ENCODE measurements at regions not wholly inside any gene's neighbourhood (a gene's known extent, or its start where the extent isn't known, plus 50 kb on each side); places are given as distances from the start of the nearest gene placed in this dataset.

DNA sequence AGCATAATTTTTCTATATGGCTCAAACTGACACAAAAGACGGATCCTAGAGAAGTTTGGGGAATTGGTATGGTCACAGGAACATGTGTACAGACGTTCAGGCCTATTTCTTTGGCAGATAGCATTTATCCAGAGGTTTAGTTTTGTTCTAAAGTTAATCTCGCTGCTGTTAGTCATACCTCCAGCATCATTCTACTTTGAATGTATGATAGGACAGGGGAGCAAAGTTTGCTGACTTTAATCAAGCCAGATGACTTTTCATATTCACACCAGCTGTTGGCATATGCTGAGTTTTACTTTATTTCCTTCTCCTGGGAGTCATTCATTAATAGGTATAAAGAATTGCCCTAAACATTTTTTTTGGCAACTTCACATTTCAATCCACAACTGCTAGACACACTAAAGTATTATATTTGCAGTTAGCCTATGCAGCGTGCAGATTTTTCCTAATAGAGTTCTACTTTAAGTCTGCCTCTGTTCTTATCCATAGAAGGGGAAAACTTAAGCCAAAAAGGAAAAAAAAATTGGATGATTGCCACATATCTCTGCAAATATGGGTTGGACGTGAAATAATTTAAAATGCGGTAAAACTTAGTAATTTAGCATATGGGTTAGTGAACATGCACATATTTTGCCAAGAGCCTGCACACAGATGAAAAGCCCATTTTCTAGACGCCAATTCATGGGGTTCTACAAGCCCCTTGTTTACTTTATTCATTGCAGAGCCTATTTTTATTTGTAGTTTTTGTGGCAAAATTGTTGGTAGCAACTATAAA is 213.1 kb downstream of the C7orf25 start:
- Mint-ChIP-seq H3K9me3 (ENCODE audit: unreplicated experiment) (no peaks in the 10 kb centered on the region), H3K27ac (ENCODE audit: unreplicated experiment) (no peak overlapping the region), H3K4me1 (ENCODE audit: low read depth, unreplicated experiment) (no peaks in the 10 kb centered on the region), H3K36me3 (ENCODE audit: unreplicated experiment) (no peaks in the 10 kb centered on the region), H3K27me3 (ENCODE audit: unreplicated experiment) (no peaks in the 10 kb centered on the region), H3K4me3 (ENCODE audit: unreplicated experiment) (no peak overlapping the region)
- TF ChIP-seq, protein P1, sequence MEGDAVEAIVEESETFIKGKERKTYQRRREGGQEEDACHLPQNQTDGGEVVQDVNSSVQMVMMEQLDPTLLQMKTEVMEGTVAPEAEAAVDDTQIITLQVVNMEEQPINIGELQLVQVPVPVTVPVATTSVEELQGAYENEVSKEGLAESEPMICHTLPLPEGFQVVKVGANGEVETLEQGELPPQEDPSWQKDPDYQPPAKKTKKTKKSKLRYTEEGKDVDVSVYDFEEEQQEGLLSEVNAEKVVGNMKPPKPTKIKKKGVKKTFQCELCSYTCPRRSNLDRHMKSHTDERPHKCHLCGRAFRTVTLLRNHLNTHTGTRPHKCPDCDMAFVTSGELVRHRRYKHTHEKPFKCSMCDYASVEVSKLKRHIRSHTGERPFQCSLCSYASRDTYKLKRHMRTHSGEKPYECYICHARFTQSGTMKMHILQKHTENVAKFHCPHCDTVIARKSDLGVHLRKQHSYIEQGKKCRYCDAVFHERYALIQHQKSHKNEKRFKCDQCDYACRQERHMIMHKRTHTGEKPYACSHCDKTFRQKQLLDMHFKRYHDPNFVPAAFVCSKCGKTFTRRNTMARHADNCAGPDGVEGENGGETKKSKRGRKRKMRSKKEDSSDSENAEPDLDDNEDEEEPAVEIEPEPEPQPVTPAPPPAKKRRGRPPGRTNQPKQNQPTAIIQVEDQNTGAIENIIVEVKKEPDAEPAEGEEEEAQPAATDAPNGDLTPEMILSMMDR (IDR thresholded peaks at IDR 0.05; ENCODE audit: partially characterized antibody, unreplicated experiment): no peak
- DNase-seq: no peak

DNA sequence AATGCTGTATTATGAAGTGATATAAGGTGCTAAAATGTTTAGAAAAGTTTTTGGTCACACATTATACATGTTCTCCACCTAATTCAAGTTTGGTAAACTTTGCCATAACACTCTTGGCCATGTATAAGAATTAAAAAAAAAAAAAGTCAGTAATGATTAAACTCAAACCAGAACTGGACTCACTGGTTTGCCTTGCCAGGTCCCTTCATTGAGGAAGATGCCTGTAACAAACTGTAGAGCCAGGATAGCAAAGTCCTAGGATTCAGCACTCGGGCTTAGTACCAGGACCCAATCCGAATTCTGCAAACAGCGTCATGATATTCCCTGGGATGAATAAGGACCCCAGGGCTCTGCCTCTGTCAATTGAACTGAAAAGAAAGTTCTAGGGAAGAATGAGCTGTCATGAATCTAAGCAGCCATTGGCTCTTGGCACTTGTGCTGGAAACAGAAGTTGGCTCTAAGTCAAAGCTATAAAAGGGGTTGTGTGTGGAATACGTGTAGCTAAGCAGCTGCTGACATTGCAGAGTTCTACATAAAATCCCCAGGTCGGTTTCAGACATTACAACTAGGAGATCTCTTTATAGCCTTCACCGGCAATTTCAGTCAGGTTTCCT is 216.9 kb downstream of the C7orf25 start:
- Mint-ChIP-seq H3K4me3 (ENCODE audit: unreplicated experiment) (no peak overlapping the region), H3K27me3 (ENCODE audit: unreplicated experiment) (no peaks in the 10 kb centered on the region), H3K4me1 (ENCODE audit: low read depth, unreplicated experiment) (no peaks in the 10 kb centered on the region), H3K27ac (ENCODE audit: unreplicated experiment) (no peak overlapping the region), H3K9me3 (ENCODE audit: unreplicated experiment) (no peaks in the 10 kb centered on the region), H3K36me3 (ENCODE audit: unreplicated experiment) (no peaks in the 10 kb centered on the region)
- TF ChIP-seq, protein P1 (IDR thresholded peaks at IDR 0.05; ENCODE audit: partially characterized antibody, unreplicated experiment): no peak
- DNase-seq: no peak

DNA sequence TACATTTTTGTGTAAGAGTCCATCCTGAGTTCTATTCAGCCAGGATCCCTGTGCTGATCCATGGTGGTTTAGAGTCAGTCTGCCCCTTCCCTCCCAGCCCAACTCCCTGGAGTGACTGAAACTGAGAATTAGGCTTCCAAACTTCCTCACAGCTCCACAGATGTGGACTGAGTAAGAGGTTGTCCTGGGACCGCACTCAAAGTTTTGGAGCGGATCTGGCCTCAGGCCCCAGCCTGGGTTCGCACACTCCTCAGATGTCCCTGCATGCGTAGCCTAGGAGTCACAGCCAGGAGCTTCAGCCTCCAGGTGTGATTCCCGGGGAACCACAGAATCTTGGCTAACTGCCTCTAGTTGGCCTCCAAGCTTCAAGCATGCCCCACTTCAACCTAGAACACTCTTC is 218.1 kb downstream of the C7orf25 start:
- no peaks in the 10 kb centered on the region for H3K4me1 Mint-ChIP-seq (ENCODE audit: low read depth, unreplicated experiment)
- H3K27ac Mint-ChIP-seq (ENCODE audit: unreplicated experiment): no peak overlapping the region
- DNase-seq: no peak
- no peaks in the 10 kb centered on the region for H3K27me3 Mint-ChIP-seq (ENCODE audit: unreplicated experiment)
- H3K4me3 Mint-ChIP-seq (ENCODE audit: unreplicated experiment): no peak overlapping the region
- H3K36me3 Mint-ChIP-seq (ENCODE audit: unreplicated experiment): no peaks in the 10 kb centered on the region
- no peaks in the 10 kb centered on the region for H3K9me3 Mint-ChIP-seq (ENCODE audit: unreplicated experiment)
- TF ChIP-seq, protein P1 (IDR thresholded peaks at IDR 0.05; ENCODE audit: partially characterized antibody, unreplicated experiment): no peak

DNA sequence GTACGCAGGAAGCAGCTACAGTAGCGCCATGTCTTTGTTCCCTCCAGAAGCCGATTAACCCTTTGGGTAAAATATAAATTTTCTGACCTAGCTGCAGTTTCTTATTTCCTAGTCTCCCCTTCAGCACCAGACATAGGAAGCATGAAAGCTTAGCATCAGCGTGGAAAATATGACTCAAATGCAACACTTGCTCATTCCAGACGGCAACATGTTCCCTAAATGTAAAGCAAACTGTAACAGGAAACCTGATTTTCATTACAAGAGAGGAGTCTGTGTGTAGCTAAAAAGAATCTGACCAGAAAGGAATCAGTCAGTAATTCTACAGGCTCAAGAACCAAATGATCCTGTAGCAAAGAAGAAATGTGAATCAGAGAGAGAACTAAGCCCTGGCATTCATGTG is 219.2 kb downstream of the C7orf25 start:
- Mint-ChIP-seq H3K4me1 (ENCODE audit: low read depth, unreplicated experiment) (no peaks in the 10 kb centered on the region), H3K27me3 (ENCODE audit: unreplicated experiment) (no peaks in the 10 kb centered on the region), H3K4me3 (ENCODE audit: unreplicated experiment) (no peak overlapping the region), H3K9me3 (ENCODE audit: unreplicated experiment) (no peaks in the 10 kb centered on the region), H3K27ac (ENCODE audit: unreplicated experiment) (no peak overlapping the region), H3K36me3 (ENCODE audit: unreplicated experiment) (no peaks in the 10 kb centered on the region)
- DNase-seq: no peak
- TF ChIP-seq, protein P1 (IDR thresholded peaks at IDR 0.05; ENCODE audit: partially characterized antibody, unreplicated experiment): no peak
